ENCODE measurements at regions not wholly inside any gene's neighbourhood (a gene's known extent, or its start where the extent isn't known, plus 50 kb on each side); places are given as distances from the start of the nearest gene placed in this dataset.

GRCh38 chr10:25869067-25869591 is 64.9 kb upstream of the MYO3A start:
- TF ChIP-seq POLR2A (IDR thresholded peaks at IDR 0.05) (no peak), CTCF (IDR thresholded peaks at IDR 0.05) (no peak)
